Left ventricle myocardium superior (tissue), 1 donor: ENCODE measurements at regions not wholly inside any gene's neighbourhood (a gene's known extent, or its start where the extent isn't known, plus 50 kb on each side); places are given as distances from the start of the nearest gene placed in this dataset.
"Not testable (repeated sequence)": the region's sequence is repeated elsewhere in the genome, so short reads cannot be mapped to it uniquely, and the experiment has no call there.

Source experiments
- ATAC-seq: fragments of 200-7000 bp; cut with Tn5 transposase; one replicate; pipeline ENCODE4 v1.9.1; 2020; ENCODE audit warnings: mild to moderate bottlenecking, moderate library complexity
- DNase-seq: peaks from one replicate; pipeline ENCODE4 v3.0.0-alpha.2; 2020
- intact Hi-C: fragments of 100-400 bp; cut with micrococcal nuclease; formaldehyde crosslinking; loops from one replicate; pipeline ENCODE4 v1.11.0; 2022
- donor health status: DM: no; HTN: yes; CAD: no; lungs with severe emphysema.

- ATAC-seq (peak; percentile 38), DNase-seq (no peak)
- intact Hi-C loops: no loop called here
These were observed 667.7 kb upstream of the SLIT2 start for GRCh38 chr4:19583827-19584569.

GRCh38 chr4:19580095-19580494 is 671.6 kb upstream of the SLIT2 start:
- intact Hi-C loops: no loop called here
- DNase-seq (no peak), ATAC-seq (peak; percentile 85)

DNA sequence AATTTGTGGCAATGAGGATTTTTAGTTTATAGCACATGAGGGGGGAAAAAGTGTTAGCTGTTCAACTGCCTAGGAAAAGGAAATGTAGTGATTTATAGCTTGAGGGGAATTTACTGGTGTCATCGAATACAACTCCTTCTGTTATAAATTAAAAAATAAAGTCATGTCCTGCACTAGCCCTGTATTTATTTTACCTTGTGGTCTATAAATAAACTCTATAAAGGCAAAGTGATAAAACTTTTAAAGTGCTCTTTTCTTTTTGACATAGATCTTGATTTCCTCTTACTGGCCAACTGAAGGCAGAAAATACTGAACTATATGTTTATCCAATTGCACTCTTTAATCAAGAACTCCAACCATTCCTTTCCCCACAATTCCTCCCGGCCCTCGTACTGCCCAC is 672.1 kb upstream of the SLIT2 start:
- DNase-seq: no peak
- ATAC-seq: no peak
- intact Hi-C loops: no loop called here

- ATAC-seq (peak; percentile 72), DNase-seq (no peak)
- intact Hi-C loops: no loop called here
These were observed 674.6 kb upstream of the SLIT2 start for GRCh38 chr4:19577097-19577496.

DNA sequence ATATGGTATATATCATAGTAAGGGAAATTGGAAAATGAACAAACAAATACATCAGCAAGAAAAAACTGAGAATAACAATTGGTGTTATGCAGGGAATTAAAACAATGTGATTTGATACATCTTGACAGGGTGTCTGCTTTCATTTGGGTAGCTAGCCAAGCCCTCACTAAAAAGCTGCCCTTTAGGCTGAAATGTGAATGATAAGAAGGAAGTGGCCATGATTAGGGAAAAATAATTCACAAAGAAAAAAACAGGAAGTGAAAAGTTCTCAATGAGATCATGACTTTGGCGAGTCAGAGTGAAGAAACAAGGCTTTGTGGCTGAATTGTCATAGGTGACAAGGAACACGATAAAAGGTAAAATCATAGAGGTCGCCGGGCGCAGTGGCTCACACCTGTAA is 675.8 kb upstream of the SLIT2 start:
- intact Hi-C loops: no loop called here
- no peak for ATAC-seq

DNA sequence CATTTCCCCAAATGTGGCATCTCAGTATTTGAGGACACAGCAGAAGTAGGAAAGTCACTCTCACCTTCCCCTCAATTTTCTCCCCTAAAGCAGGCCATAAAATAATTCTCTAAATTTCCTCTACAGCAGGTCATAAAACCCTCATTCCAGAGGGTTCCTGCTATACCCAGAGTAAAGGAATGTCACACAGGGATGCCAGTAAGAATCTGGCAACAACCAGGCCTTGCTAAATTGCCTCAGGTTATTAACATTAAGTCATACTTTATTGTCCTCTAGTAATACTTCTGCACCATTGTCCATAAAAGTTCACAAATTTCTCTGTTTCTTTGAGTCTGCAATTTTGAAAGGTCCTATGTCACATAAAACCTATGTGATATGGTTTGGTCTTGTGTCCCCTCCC is 685.7 kb upstream of the SLIT2 start:
- DNase-seq: no peak
- no peak for ATAC-seq
- intact Hi-C loops: no loop called here

More for the DNA sequence above, 675.8 kb upstream of the SLIT2 start:
- DNase-seq: no peak

DNA sequence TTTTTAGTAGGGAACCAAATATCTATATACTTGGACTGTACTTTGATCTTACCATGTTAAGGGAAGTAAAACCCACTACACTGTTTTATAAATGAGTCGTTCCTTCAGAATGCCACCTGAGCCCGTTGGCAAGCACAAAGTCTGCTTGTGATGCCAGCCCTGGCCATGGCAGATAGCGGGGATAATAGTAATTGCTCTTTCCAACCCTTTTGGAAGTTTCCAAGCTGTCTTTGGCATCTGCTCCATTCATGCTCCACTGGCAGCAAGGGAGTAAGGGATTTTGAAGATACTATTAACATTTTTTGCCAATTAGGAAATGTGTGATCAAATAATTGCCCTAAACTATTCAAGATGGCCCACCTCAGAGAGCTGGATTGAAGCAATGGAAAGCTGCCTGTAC is 689.2 kb upstream of the SLIT2 start:
- DNase-seq (no peak), ATAC-seq (no peak)
- intact Hi-C loops: no loop called here

GRCh38 chr4:19557161-19557560 is 694.5 kb upstream of the SLIT2 start:
- DNase-seq (no peak), ATAC-seq (no peak)
- intact Hi-C loops: no loop called here

DNA sequence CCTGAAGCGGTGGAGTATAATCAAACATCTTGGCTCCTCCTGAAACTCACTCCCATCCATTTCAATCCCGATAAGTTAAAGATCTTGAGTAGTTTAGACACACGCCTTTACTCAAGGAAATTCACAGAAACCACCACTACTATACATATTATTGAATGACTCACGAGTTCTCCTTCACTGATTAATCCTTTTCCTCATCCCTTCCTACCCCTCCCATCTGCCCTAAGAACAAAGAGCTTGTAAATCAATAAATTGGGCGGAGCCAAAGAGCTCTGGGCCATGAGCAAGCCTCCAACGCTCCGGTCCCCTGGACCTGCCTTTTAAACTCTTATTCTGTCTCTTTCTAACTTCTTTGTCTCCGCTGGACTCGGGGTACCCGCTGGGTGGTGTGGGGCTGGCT is 695.4 kb upstream of the SLIT2 start:
- intact Hi-C loops, DNase-seq, ATAC-seq: not testable (repeated sequence)

GRCh38 chr4:19547463-19547862 is 704.2 kb upstream of the SLIT2 start:
- no peak for ATAC-seq
- DNase-seq: no peak
- intact Hi-C loops: no loop called here

DNA sequence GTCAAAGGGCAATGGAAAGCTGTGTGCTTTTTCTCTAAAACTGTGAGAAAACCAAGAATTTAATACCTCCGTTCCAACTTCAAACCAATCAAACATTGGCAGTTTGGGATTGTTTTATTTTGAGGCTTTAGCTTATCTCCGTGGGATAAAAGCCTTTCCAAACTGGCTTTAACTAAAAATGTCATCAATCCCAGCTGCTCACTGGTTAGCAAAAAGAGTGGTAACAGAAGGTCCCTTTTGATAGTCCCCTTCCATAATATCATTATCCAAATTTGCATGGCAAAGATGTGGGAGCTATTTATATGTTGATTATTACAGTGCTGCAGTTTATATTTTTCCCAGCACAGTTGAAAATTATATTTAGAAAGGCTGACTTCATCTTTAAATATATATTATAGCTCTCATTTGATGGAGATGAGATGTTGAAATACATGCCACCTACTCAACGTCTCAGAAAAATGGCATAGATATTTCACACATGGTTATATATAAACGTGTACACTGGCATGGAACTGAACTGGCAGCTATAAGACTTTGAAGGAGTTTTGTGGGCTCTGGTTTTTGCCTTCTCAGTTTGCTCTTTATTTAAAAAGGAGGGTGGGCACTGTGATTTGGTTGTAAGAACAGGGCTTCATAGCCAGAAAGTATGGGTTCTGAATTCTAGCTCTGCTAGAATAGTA is 707.1 kb upstream of the SLIT2 start:
- intact Hi-C loops: no loop called here
- ATAC-seq (no peak), DNase-seq (no peak)

- DNase-seq (no peak), ATAC-seq (no peak)
- intact Hi-C loops: no loop called here
These were observed 710.7 kb upstream of the SLIT2 start for GRCh38 chr4:19540859-19541540.

- DNase-seq (no peak), ATAC-seq (peak; percentile 43)
- intact Hi-C loops: no loop called here
These were observed 712.5 kb upstream of the SLIT2 start for GRCh38 chr4:19539201-19539600.

DNA sequence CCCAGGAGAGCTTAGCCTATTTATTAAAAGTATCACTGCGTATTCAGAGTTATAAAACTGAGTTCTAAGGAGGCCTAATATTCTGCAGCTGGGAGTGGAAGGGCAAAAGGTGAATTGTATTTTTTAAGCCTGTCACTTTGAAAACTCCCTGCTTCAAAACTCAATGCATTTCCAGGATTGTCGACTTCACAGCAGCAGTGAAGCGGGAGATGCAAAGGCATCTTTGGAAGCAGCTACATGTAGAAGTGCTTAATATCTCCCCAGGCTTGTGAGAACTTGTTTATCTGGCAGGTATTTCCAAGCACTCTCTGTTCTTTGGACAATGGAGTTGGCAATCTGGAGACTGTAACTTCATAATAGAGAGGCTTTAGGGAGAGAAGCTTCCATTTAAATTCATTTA is 717.5 kb upstream of the SLIT2 start:
- intact Hi-C loops: no loop called here
- ATAC-seq (no peak), DNase-seq (no peak)

- DNase-seq (no peak), ATAC-seq (no peak)
- intact Hi-C loops: no loop called here
These were observed 719.5 kb upstream of the SLIT2 start for GRCh38 chr4:19531906-19532848.

- intact Hi-C loops: no loop called here
- DNase-seq (no peak), ATAC-seq (no peak)
These were observed 727.7 kb upstream of the SLIT2 start for GRCh38 chr4:19523964-19524363.

GRCh38 chr4:19522966-19523365 is 728.7 kb upstream of the SLIT2 start:
- no peak for ATAC-seq
- intact Hi-C loops: no loop called here
- DNase-seq: no peak

DNA sequence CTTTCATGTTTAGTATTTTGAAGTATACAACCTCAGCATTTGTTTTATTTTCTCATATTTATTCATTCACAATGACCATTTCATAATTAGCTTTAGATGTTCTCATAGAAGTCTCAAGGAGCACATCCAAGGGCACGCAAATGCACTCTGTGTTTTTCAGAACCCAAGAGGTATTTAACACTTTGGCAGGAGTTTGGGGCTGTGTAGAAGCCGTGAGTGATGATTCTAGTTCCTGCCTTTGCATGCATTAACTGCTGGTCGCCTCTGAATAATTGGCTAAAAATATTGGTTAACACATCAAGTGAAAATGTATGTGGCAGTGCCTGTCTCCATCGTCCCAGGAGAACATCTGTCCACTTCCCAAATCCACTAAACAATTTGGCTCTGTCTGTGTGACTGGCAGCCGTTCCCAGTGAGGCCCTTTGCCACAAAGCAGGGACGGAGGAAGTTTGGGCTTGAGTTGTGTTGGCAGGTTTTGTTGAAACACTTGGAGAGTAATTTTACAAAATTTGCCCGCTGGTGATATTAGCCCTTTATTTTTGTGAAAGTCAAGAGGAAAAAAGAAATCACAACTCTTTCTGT is 730.7 kb upstream of the SLIT2 start:
- no peak for DNase-seq
- ATAC-seq: no peak

More for the DNA sequence above, 730.7 kb upstream of the SLIT2 start:
- intact Hi-C loops: no loop called here
